ENCODE measurements at regions not wholly inside any gene's neighbourhood (a gene's known extent, or its start where the extent isn't known, plus 50 kb on each side); places are given as distances from the start of the nearest gene placed in this dataset.
"Not testable (repeated sequence)": the region's sequence is repeated elsewhere in the genome, so short reads cannot be mapped to it uniquely, and the experiment has no call there.

DNA sequence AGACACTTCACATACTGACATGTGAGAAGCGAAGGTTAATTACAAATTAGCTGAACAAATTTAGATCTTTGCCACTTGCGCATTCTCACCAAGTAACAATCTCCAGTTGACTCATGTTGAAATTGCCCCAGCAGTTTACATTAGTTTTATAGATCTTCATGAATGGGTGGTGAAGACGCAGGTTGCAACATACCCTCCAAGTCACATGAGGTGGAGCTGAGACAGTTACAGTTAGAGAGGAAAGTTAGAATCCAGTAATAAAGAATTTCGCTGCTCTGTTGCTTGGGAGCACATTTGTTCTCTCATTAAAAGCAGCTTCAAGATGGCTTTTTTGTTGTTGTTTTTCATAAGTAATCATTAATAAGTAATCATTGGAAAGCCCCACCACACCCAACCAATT is 119.7 kb downstream of the LAT start:
- DNase-seq = not testable (repeated sequence)

DNA sequence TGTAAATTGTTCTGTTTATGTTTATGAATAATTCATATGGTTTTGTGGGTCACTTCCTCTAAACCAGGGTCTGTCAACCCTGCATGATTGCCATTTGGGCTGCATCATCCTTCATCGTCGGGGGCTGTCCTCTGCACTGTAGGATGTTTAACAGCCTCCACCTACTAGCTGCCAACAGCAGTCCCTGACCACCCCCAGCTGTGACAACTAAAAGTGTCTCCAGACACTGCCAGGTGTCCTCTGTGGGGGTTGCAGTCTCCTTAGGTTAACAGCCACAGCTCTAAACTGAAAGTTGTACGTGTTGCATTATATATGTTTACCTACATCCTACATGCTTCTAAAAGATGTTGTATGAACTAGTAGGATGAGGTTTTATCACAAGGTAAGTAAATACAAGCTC is 113.1 kb downstream of the LAT start:
- not testable (repeated sequence) for DNase-seq

DNA sequence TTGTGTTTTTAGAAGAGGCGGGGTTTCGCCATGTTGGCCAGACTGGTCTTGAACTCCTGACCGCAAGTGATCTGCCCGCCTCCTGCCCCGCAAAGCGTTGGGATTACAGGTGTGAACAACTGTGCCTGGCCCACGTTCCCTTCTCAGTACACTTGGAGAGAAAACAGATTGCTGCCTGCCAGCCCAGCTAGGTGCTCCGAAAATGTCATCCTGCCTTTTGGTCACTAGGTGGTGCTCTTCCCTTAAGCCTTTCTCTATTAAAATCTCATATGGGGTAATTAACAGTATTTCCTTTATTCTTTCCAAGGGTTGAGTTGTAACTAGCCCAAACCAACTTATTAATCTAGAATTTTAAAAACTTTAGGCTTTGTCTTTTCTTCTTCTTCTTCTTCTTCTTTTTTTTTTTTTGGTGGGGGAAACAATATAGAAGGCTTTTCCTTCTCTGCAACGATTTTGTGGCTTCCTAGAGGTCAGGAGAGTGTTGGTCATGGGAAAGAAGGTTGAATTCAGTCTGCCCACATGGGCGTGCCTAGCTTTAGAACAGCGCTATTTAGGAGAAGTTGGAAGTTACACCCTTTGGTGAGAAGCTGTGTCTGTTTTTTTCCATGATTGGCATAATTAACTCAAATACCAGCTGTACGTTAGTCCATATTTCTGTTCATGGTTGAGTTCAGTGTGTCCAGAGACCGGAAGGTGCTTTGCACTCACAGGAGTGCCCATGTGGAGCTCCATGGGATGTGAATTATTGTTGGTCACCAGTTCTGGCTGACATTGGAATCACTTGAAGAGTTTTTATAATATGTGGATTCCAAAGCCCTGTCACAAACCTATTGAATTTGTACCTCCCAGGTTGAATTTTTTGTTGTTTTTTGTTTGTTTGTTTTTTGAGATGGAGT is 110.1 kb downstream of the LAT start:
- DNase-seq = not testable (repeated sequence)

DNA sequence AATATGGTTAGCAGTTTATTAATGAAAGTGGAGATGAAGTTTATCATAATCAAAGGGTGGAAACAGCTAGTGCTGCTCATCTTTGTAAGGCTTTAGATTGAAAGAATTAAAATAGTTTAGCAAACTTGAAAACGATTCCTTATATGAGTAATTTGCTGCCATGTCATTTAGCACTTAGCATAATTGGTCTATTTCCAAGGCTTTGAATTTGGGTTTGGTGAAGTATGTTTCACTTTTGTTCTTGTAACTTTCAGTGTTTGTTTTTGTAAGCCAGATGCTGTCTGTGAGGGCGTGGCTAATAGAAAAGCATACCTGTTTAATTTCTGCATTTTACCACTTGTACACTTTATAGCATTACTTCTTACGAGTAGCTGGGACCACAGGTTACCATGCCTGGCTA is 109.5 kb downstream of the LAT start:
- DNase-seq = not testable (repeated sequence)

DNA sequence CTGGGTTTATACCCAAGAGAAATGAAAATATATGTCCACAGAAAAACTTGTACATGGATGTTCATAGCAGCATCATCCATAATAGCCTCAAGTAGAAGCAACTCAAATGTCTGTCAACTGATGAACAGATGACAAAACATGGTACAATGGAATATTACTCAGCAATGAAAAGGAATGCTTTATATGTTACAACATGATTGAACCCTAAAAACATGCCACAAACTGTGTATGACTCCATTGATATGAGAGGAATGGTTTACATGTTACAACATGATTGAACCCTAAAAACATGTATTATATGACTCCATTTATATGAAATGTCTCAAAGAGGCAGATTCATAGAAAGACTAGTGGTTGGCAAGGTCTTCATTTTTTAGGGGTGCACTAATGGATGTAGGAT is 104.8 kb downstream of the LAT start:
- not testable (repeated sequence) for DNase-seq

DNA sequence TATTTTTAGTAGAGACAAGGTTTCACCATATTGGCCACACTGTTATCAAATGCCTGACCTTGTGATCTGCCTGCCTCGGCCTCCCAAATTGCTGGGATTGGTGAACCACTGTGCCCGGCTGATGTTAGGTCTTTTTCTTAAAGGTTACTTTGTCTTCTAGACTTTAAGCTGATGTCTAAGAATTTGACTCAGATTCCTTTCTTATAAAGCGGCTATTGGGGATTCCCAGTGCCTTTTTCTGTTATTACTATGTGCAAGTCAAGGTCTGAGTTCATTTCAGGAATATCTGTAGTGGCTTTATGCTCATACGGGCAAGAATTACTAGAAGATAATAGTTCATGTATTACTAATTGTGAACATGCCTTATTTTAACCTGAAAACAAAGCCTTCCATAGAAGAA is 102.8 kb downstream of the LAT start:
- not testable (repeated sequence) for DNase-seq

DNA sequence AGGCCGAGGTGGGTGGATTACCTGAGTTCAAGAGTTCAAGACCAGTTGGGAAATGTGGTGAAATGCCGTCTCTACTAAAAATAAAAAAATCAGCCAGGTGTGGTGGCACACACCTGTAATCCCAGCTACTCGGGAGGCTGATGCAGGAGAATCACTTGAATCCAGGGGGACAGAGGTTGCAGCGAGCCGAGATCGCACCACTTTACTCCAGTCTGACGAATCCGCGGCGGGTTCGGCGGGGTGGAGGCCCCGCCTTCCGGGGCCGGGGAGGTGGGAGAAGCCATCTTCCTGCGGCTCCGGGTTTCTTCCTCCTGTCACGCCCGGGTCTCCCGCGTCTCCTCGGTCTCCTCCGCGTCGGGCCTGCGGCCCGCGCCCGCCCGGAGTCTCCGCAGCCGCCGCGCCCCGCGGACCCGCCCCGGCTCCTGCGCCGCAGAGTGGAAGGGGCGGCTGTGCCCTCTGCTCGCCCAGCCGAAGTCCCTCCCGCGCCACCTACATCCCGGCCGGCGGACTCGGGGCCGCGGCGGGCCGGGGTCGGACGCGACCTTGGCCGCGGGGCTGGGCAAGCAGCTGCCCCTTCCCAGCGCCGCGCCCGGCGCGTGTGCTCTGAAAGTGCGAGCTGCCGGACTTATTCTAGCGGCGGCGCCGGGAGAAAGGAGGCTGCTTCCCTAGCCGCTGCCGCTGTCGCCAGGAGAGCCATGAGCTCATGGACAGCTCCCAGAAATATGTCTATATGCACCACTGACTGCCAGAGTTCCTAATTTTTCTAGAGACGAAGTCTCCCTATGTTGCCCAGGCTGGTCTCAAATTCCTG is 97.2 kb downstream of the LAT start:
- peak; percentile 23 for DNase-seq

DNA sequence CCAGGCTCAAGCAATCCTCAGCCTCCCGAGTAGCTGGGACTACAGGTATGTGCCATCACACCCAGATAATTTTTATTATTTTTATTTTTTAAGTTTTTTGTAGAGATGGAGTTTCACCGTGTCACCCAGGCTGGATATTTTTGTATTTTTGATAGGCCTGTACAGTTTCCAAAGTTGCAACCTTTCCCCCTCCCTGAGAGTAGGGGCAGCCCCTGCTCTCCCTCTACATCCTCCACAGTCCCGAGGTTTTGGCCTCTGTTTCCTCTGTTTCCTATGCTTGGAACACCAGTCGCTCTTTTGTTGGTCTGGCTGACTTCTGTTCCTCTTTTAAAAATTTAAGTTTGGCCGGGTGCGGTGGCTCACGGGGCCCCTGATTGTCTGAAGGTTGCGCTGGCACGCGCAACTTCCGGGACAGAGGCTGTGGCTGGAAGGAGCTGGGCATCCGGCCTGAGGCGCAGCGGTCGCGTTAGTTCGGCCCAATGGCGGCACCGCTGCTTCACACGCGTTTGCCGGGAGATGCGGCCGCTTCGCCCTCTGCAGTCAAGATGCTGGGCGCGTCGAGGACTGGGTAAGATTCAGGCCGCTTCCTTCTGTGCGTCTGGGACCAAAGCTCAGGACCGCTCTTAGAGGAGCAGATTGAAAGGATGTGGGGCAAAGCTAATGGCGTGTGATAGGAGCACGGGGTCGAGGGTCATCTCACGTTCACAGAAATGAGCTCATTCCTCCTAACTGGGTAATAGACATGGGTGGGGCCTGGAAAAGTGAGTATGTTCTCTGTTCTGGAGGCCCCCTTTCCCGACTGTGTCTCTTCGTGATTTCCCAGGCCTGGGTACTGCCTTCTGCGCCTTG is 89.9 kb downstream of the LAT start:
- DNase-seq = peak; percentile 16

DNA sequence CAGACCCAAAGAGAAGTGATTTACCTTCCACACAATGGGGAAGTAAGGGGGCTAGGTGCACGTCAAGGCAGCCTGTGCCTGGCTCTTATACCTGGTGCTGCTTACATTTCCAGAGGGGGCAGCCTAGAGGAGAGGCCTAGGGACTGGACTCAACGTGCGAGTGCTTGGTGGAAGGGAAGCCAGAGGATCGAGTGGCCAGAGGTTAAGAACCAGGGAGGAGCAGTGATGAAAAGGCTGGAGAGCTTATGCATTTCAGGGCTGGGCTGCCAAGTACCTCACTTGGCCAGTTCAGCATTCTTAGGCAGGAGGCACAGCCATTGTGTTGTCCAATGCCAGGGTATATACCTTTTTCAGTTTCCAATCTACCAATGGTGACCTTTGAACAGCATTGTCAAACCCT is 77.4 kb downstream of the LAT start:
- not testable (repeated sequence) for DNase-seq

DNA sequence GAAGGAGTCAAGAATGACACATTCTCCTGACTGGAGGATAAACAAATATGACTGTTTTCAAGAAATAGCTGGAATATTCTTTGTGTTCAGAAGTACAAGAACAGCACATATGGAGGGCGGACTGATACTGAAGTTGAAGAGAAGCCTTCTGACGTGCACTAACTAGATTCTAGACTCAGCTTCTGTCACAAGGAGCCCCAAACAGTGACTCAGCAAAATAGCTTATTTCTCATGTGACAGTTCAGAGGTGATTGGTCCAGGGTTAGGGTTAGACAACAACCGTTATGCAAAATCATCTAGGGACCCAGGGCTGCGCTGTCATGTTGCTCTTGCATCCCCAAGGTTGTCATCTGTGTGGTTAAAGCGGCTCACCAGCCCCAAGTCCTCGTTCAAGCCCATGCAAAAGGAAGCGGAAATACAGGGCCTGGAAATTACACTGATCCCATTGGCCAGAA is 76.6 kb downstream of the LAT start:
- not testable (repeated sequence) for DNase-seq

DNA sequence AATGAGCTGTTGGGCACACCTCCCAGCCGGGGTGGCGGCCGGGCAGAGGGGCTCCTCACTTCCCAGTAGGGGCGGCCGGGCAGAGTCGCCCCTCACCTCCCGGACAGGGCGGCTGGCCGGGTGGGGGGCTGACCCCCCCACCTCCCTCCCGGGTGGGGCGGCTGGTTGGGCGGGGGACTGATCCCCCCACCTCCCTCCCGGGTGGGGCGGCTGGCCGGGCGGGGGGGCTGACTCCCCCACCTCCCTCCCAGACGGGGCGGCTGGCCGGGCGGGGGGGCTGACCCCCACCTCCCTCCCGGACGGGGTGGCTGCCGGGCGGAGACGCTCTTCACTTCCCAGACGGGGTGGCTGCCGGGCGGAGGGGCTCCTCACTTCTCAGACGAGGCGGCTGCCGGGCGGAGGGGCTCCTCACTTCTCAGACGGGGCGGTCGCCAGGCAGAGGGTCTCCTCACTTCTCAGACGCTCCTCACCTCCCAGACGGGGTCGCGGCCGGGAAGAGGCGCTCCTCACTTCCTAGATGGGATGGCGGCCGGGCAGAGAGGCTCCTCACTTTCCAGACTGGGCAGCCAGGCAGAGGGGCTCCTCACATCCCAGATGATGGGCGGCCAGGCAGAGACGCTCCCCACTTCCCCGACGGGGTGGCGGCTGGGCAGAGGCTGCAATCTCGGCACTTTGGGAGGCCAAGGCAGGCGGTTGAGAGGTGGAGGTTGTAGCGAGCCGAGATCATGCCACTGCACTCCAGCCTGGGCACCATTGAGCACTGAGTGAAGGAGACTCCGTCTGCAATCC is 75.4 kb downstream of the LAT start:
- DNase-seq = not testable (repeated sequence)

DNA sequence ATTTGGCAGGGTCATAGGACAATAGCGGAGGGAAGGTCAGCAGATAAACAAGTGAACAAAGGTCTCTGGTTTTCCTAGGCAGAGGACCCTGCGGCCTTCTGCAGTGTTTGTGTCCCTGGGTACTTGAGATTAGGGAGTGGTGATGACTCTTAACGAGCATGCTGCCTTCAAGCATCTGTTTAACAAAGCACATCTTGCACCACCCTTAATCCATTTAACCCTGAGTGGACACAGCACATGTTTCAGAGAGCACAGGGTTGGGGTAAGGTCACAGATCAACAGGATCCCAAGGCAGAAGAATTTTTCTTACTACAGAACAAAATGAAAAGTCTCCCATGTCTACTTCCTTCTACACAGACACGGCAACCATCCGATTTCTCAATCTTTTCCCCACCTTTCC is 74.7 kb downstream of the LAT start:
- not testable (repeated sequence) for DNase-seq
